Suprapubic skin (tissue), 4 donors: ENCODE measurements at regions not wholly inside any gene's neighbourhood (a gene's known extent, or its start where the extent isn't known, plus 50 kb on each side); places are given as distances from the start of the nearest gene placed in this dataset.
"Not testable (repeated sequence)": the region's sequence is repeated elsewhere in the genome, so short reads cannot be mapped to it uniquely, and the experiment has no call there.

ENCODE experiments used
- DNase-seq, 2 donors: peaks; one replicate each; pipeline ENCODE4 v3.0.0-alpha.2; 2019; ENCODE audit warnings: low spot score in 2 of 2
- H3K27ac ChIP-seq: fragments of 200-600 bp; sonication (generic); one replicate; pipeline ENCODE4 v1.5.1; 2019
- H3K27me3 ChIP-seq: fragments of 200-600 bp; sonication (generic); one replicate; pipeline ENCODE4 v1.5.1; 2019
- H3K36me3 ChIP-seq: fragments of 200-600 bp; sonication (generic); one replicate; pipeline ENCODE4 v1.5.1; 2019
- H3K4me1 ChIP-seq: fragments of 200-600 bp; sonication (generic); one replicate; pipeline ENCODE4 v1.5.1; 2019
- H3K4me3 ChIP-seq: fragments of 200-600 bp; sonication (generic); one replicate; pipeline ENCODE4 v1.5.1; 2019; ENCODE audit warnings: mild to moderate bottlenecking
- H3K9me3 ChIP-seq: fragments of 200-600 bp; sonication (generic); one replicate; pipeline ENCODE4 v1.5.1; 2019
- CTCF ChIP-seq, 2 donors: fragments of 200-600 bp in 1 of 2; fragments of 450-650 bp in 1 of 2; sonication (generic) in 1 of 2; IDR thresholded peaks; one replicate each; pipeline ENCODE4 v1.5.1; 2016 to 2019; ENCODE audit warnings: antibody characterized with exemption in 2 of 2, mild to moderate bottlenecking in 1 of 2, moderate library complexity in 1 of 2
- EP300 ChIP-seq: sonication (generic); formaldehyde crosslinking; IDR thresholded peaks from one replicate; pipeline ENCODE4 v1.6.1; 2017; ENCODE audit warnings: antibody characterized with exemption
- POLR2A ChIP-seq, 2 donors: fragments of 450-650 bp; IDR thresholded peaks; one replicate each; pipeline ENCODE4 v1.6.1; 2017; ENCODE audit warnings: antibody characterized with exemption in 2 of 2, mild to moderate bottlenecking in 2 of 2, moderate library complexity in 2 of 2
- POLR2AphosphoS5 ChIP-seq, 3 donors: sonication (generic); formaldehyde crosslinking; IDR thresholded peaks; one replicate each; pipeline ENCODE4 v1.6.1; 2017; ENCODE audit warnings: antibody characterized with exemption in 3 of 3
- WGBS: methylation state at CpG from one replicate; pipeline ENCODE4 v1.1.5; 2018; 5-methylcytosine and 5-hydroxymethylcytosine counted together

GRCh38 chr14:23728791-23729190 is 92.6 kb downstream of the DHRS2 start:
- no peak overlapping the region for H3K4me3 ChIP-seq
- H3K9me3 ChIP-seq: no peaks in the 10 kb centered on the region
- no peak overlapping the region for H3K27ac ChIP-seq
- WGBS: 71% methylated on average over 3 of the region's 4 CpGs
- DNase-seq: no peak
- TF ChIP-seq EP300 (no peak), POLR2AphosphoS5 (IDR thresholded peaks at IDR 0.05) (no peak), CTCF (IDR thresholded peaks at IDR 0.05) (no peak), POLR2A (IDR thresholded peaks at IDR 0.05) (no peak)
- H3K36me3 ChIP-seq: no peaks in the 10 kb centered on the region
- no peaks in the 10 kb centered on the region for H3K27me3 ChIP-seq
- H3K4me1 ChIP-seq: no peaks in the 10 kb centered on the region

- Histone ChIP-seq H3K27ac (no peak overlapping the region), H3K36me3 (no peaks in the 10 kb centered on the region), H3K4me1 (no peaks in the 10 kb centered on the region), H3K9me3 (no peaks in the 10 kb centered on the region), H3K4me3 (no peak overlapping the region), H3K27me3 (no peaks in the 10 kb centered on the region)
- TF ChIP-seq EP300: no peak
- TF ChIP-seq POLR2A (IDR thresholded peaks at IDR 0.05): no peak
- no peak for TF ChIP-seq POLR2AphosphoS5 (IDR thresholded peaks at IDR 0.05)
- TF ChIP-seq CTCF (IDR thresholded peaks at IDR 0.05): no peak
- no peak for DNase-seq
- WGBS: 84% methylated on average over 8 of the region's 8 CpGs
Observed at GRCh38 chr14:23729720-23730387, 93.7 kb downstream of the DHRS2 start.

- Histone ChIP-seq H3K27me3 (no peaks in the 10 kb centered on the region), H3K27ac (no peak overlapping the region), H3K4me1 (no peaks in the 10 kb centered on the region), H3K4me3 (no peak overlapping the region), H3K9me3 (no peaks in the 10 kb centered on the region), H3K36me3 (no peaks in the 10 kb centered on the region)
- TF ChIP-seq CTCF (IDR thresholded peaks at IDR 0.05) (no peak), POLR2A (IDR thresholded peaks at IDR 0.05) (no peak), EP300 (no peak), POLR2AphosphoS5 (IDR thresholded peaks at IDR 0.05) (no peak)
- DNase-seq: no peak
Observed at GRCh38 chr14:23735394-23735793, 99.2 kb downstream of the DHRS2 start.

GRCh38 chr14:23744368-23744767 is 108.2 kb downstream of the DHRS2 start:
- H3K27ac ChIP-seq, H3K4me1 ChIP-seq: not testable (repeated sequence)

GRCh38 chr14:23750357-23750756 is 114.2 kb downstream of the DHRS2 start:
- H3K4me3 ChIP-seq: no peak overlapping the region
- 68% methylated on average over 4 of the region's 4 CpGs for WGBS
- no peaks in the 10 kb centered on the region for H3K27me3 ChIP-seq
- no peak for TF ChIP-seq POLR2AphosphoS5 (IDR thresholded peaks at IDR 0.05)
- no peak for TF ChIP-seq POLR2A (IDR thresholded peaks at IDR 0.05)
- TF ChIP-seq EP300: no peak
- no peak for TF ChIP-seq CTCF (IDR thresholded peaks at IDR 0.05)
- H3K9me3 ChIP-seq: no peaks in the 10 kb centered on the region
- H3K4me1 ChIP-seq: no peaks in the 10 kb centered on the region
- H3K27ac ChIP-seq: no peak overlapping the region
- no peak for DNase-seq
- no peaks in the 10 kb centered on the region for H3K36me3 ChIP-seq

More at GRCh38 chr14:23744368-23744767, 108.2 kb downstream of the DHRS2 start:
- H3K27me3 ChIP-seq, DNase-seq, H3K4me3 ChIP-seq, H3K36me3 ChIP-seq, H3K9me3 ChIP-seq: not testable (repeated sequence)
- 61% methylated on average over 6 of the region's 6 CpGs for WGBS

GRCh38 chr14:23751616-23752015 is 115.5 kb downstream of the DHRS2 start:
- Histone ChIP-seq H3K36me3 (no peaks in the 10 kb centered on the region), H3K9me3 (no peaks in the 10 kb centered on the region), H3K4me3 (no peak overlapping the region), H3K27me3 (no peaks in the 10 kb centered on the region), H3K27ac (no peak overlapping the region), H3K4me1 (no peaks in the 10 kb centered on the region)
- DNase-seq: no peak
- WGBS: 67% methylated on average over 2 of the region's 2 CpGs
- TF ChIP-seq CTCF (IDR thresholded peaks at IDR 0.05) (no peak), POLR2AphosphoS5 (IDR thresholded peaks at IDR 0.05) (no peak), POLR2A (IDR thresholded peaks at IDR 0.05) (no peak), EP300 (no peak)
